IPS-NIHi11 (cell line): ENCODE measurements at regions not wholly inside any gene's neighbourhood (a gene's known extent, or its start where the extent isn't known, plus 50 kb on each side); places are given as distances from the start of the nearest gene placed in this dataset.

ENCODE experiments used
- DNase-seq: peaks from one replicate; pipeline ENCODE4 v3.0.0; 2012; ENCODE audit warnings: mixed read lengths, low spot score

GRCh38 chr4:24105327-24106038 is 215.6 kb upstream of the PPARGC1A start:
- DNase-seq = no peak

- DNase-seq = no peak
Measured at GRCh38 chr4:24104158-24104565, 214.3 kb upstream of the PPARGC1A start.

- DNase-seq = no peak
Measured at GRCh38 chr4:24103434-24104157, 213.7 kb upstream of the PPARGC1A start.

GRCh38 chr4:24102621-24103020 is 212.8 kb upstream of the PPARGC1A start:
- no peak for DNase-seq

- DNase-seq = no peak
Measured at GRCh38 chr4:24096603-24097002, 206.8 kb upstream of the PPARGC1A start.

GRCh38 chr4:24094726-24095125 is 204.9 kb upstream of the PPARGC1A start:
- DNase-seq = no peak

GRCh38 chr4:24093446-24093845 is 203.6 kb upstream of the PPARGC1A start:
- DNase-seq = no peak

- no peak for DNase-seq
Measured at GRCh38 chr4:24091639-24092233, 201.9 kb upstream of the PPARGC1A start.

- no peak for DNase-seq
Measured at GRCh38 chr4:24089851-24090534, 200.1 kb upstream of the PPARGC1A start.

GRCh38 chr4:24080871-24081270 is 191.0 kb upstream of the PPARGC1A start:
- no peak for DNase-seq

- DNase-seq = no peak
Measured at GRCh38 chr4:24078347-24078962, 188.6 kb upstream of the PPARGC1A start.

GRCh38 chr4:24076811-24077210 is 187.0 kb upstream of the PPARGC1A start:
- no peak for DNase-seq

GRCh38 chr4:24073948-24074347 is 184.1 kb upstream of the PPARGC1A start:
- DNase-seq = no peak

- DNase-seq = no peak
Measured at GRCh38 chr4:24071612-24072372, 181.9 kb upstream of the PPARGC1A start.

- DNase-seq = no peak
Measured at GRCh38 chr4:24070117-24070516, 180.3 kb upstream of the PPARGC1A start.

GRCh38 chr4:24067367-24068193 is 177.7 kb upstream of the PPARGC1A start:
- no peak for DNase-seq

GRCh38 chr4:24065974-24066373 is 176.1 kb upstream of the PPARGC1A start:
- no peak for DNase-seq

GRCh38 chr4:24063731-24064130 is 173.9 kb upstream of the PPARGC1A start:
- DNase-seq = no peak

GRCh38 chr4:24060932-24061331 is 171.1 kb upstream of the PPARGC1A start:
- no peak for DNase-seq

GRCh38 chr4:24059839-24060238 is 170.0 kb upstream of the PPARGC1A start:
- DNase-seq = no peak
